Choroid plexus epithelial cell (primary cell): ENCODE measurements at regions not wholly inside any gene's neighbourhood (a gene's known extent, or its start where the extent isn't known, plus 50 kb on each side); places are given as distances from the start of the nearest gene placed in this dataset.

ENCODE experiments used
- DNase-seq: peaks from one replicate; pipeline ENCODE4 v3.0.0-alpha.2; 2010; ENCODE audit warnings: low read depth
- H3K4me3 ChIP-seq: 2 replicates; pipeline ENCODE4 v1.5.1; 2011; ENCODE audit warnings: low read depth, mild to moderate bottlenecking, control low read depth, low read length, moderate library complexity
- CTCF ChIP-seq: conservative IDR thresholded peaks from 2 replicates; pipeline ENCODE4 v1.5.1; 2011; ENCODE audit warnings: low read depth, mild to moderate bottlenecking, control low read depth, inconsistent platforms, low read length, moderate library complexity

DNA sequence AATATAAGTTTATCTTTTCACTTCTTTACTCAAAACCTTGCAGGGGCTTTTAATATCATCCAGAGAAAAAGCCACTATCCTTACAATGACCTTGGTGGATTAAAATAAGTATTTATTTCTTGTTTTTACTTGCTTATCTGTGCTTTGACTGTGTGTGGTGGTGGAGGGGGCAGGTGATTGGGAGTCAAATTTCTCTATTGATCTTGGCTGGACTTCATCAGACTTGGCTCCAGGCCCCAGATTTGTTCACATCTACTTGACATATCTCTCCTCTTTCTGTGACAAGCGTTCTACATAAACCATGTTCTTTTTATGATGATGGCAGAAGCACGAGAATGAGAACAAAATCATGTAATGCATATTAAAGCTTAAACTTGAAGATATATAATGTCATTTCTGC, 670.8 kb downstream of the PCDH17 start:
- H3K4me3 ChIP-seq = no peak overlapping the region
- no peak for DNase-seq
- no peak for TF ChIP-seq CTCF

DNA sequence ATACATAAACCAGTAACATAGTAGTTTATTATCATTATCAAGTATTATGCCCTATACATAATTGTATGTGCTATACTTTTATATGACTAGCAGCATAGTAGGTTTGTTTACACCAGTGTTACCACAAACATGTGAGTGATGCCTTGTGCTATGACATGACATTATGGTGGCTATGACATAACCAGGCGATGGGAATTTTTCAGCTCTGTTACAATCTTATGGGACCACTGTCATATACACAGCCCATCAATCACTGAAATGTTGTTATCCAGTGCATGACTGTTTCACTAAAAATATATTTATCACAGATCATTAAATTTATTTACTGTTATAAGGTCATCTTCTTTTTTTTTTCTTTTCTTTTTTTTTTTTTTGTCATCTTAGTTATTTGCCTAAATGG, 674.5 kb downstream of the PCDH17 start:
- no peak overlapping the region for H3K4me3 ChIP-seq
- DNase-seq = no peak
- no peak for TF ChIP-seq CTCF

DNA sequence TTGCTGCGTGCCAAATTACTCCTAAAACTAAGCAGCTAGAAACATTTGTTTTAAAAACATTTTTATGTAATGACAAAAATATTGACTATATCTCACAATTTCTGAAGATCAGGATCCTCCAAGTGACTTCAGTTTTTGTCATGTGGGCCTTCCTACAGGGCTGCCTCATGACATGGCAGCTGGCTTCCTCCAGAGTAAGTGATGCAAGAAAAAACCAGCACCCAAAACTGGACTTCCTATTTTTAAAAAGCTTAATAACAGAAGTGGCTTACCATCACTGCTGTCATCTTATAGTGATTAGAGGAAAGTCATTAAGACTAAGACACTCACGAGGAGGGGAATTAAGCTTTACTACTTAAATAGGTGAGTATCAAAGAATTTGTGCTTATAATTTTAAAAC, 681.7 kb downstream of the PCDH17 start:
- no peak for TF ChIP-seq CTCF

GRCh38 chr13:58318495-58319167, 687.1 kb downstream of the PCDH17 start:
- no peak overlapping the region for H3K4me3 ChIP-seq
- DNase-seq = no peak
- TF ChIP-seq CTCF = no peak

More for the DNA sequence above, 681.7 kb downstream of the PCDH17 start:
- H3K4me3 ChIP-seq = no peak overlapping the region
- no peak for DNase-seq

DNA sequence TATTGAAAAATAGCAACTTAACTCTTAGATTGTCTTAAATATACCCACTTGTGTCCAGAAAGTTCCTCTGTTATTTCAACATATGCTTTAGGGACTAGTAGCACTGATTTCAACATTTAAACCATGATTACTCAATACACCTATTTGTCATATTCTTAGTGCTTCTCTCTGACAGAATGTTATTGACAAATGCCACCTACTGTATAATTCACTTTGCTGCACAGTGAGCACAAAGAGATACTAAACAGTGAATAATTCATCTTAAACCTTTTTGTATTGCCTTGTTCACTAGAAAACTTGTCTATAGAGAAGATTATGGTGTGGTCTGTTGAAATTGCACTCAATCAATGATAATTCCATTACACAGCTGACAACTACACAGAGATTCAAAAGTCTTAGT, 692.6 kb downstream of the PCDH17 start:
- no peak overlapping the region for H3K4me3 ChIP-seq
- DNase-seq = no peak
- no peak for TF ChIP-seq CTCF

GRCh38 chr13:58329746-58330145, 698.2 kb downstream of the PCDH17 start:
- TF ChIP-seq CTCF = no peak
- H3K4me3 ChIP-seq = no peak overlapping the region
- no peak for DNase-seq

- no peak for TF ChIP-seq CTCF
- H3K4me3 ChIP-seq = no peak overlapping the region
- no peak for DNase-seq
These were observed 709.4 kb downstream of the PCDH17 start for GRCh38 chr13:58340895-58341294.
